Neural progenitor cell (in vitro differentiated cells): ENCODE measurements at regions not wholly inside any gene's neighbourhood (a gene's known extent, or its start where the extent isn't known, plus 50 kb on each side); places are given as distances from the start of the nearest gene placed in this dataset.

Experiments used
- DNase-seq: peaks from one replicate; pipeline ENCODE4 v3.0.0-alpha.2; 2016; ENCODE audit warnings: low spot score
- H2AFZ ChIP-seq: fragments of 200-600 bp; sonication (generic); replicated peaks from 2 replicates; pipeline ENCODE4 v1.6.1; 2016; ENCODE audit warnings: antibody characterized with exemption
- H3F3A ChIP-seq: fragments of 200-600 bp; sonication (generic); 2 replicates; pipeline ENCODE4 v1.6.1; 2016; ENCODE audit warnings: antibody characterized with exemption, low read depth
- H3K27ac ChIP-seq: fragments of 200-600 bp; sonication (generic); 2 replicates; pipeline ENCODE4 v1.5.1; 2016; ENCODE audit warnings: mild to moderate bottlenecking
- H3K27me3 ChIP-seq: fragments of 200-600 bp; sonication (generic); 2 replicates; pipeline ENCODE4 v1.6.1; 2016; ENCODE audit warnings: mild to moderate bottlenecking, moderate library complexity
- H3K36me3 ChIP-seq: fragments of 200-600 bp; sonication (generic); 2 replicates; pipeline ENCODE4 v1.5.1; 2016
- H3K4me1 ChIP-seq: fragments of 200-600 bp; sonication (generic); 2 replicates; pipeline ENCODE4 v1.6.1; 2016; ENCODE audit warnings: mixed run types
- H3K4me2 ChIP-seq: fragments of 200-600 bp; sonication (generic); 2 replicates; pipeline ENCODE4 v1.6.1; 2016
- H3K4me3 ChIP-seq: fragments of 200-600 bp; sonication (generic); 2 replicates; pipeline ENCODE4 v1.5.1; 2016
- H3K79me2 ChIP-seq: fragments of 200-600 bp; sonication (generic); 2 replicates; pipeline ENCODE4 v1.6.1; 2016; ENCODE audit warnings: low read depth
- H3K9ac ChIP-seq: fragments of 200-600 bp; sonication (generic); 2 replicates; pipeline ENCODE4 v1.6.1; 2016
- H3K9me3 ChIP-seq: fragments of 200-600 bp; sonication (generic); 2 replicates; pipeline ENCODE4 v1.5.1; 2016; ENCODE audit warnings: low read depth
- H4K20me1 ChIP-seq: fragments of 200-600 bp; sonication (generic); 2 replicates; pipeline ENCODE4 v1.6.1; 2016; ENCODE audit warnings: low read depth
- H3K27ac Mint-ChIP-seq: 3 replicates; pipeline ENCODE4 v1.8.0; 2021; ENCODE audit warnings: mixed read lengths
- H3K27me3 Mint-ChIP-seq: 2 replicates; pipeline ENCODE4 v1.8.0; 2022; ENCODE audit warnings: low read depth, mild to moderate bottlenecking, inconsistent platforms, moderate library complexity, mixed read lengths; ENCODE audit not compliant: insufficient read depth
- H3K36me3 Mint-ChIP-seq: 3 replicates; pipeline ENCODE4 v1.8.0; 2021; ENCODE audit warnings: mixed read lengths
- H3K4me1 Mint-ChIP-seq: 3 replicates; pipeline ENCODE4 v1.8.0; 2021; ENCODE audit warnings: mixed read lengths
- H3K4me3 Mint-ChIP-seq: 3 replicates; pipeline ENCODE4 v1.8.0; 2021; ENCODE audit warnings: mild to moderate bottlenecking, moderate library complexity, mixed read lengths
- H3K9me3 Mint-ChIP-seq: 3 replicates; pipeline ENCODE4 v1.8.0; 2020; ENCODE audit warnings: mixed read lengths
- CTCF ChIP-seq: fragments of 200-600 bp; sonication (generic); IDR thresholded peaks from 2 replicates; pipeline ENCODE4 v1.5.1; 2017; ENCODE audit warnings: antibody characterized with exemption, mild to moderate bottlenecking
- EZH2 ChIP-seq: fragments of 200-600 bp; sonication (generic); IDR thresholded peaks from 2 replicates; pipeline ENCODE4 v1.6.1; 2017; ENCODE audit warnings: antibody characterized with exemption, mild to moderate bottlenecking, moderate library complexity
- EZH2phosphoT487 ChIP-seq: fragments of 200-600 bp; sonication (generic); IDR thresholded peaks from 2 replicates; pipeline ENCODE4 v1.6.1; 2017; ENCODE audit warnings: antibody characterized with exemption

DNA sequence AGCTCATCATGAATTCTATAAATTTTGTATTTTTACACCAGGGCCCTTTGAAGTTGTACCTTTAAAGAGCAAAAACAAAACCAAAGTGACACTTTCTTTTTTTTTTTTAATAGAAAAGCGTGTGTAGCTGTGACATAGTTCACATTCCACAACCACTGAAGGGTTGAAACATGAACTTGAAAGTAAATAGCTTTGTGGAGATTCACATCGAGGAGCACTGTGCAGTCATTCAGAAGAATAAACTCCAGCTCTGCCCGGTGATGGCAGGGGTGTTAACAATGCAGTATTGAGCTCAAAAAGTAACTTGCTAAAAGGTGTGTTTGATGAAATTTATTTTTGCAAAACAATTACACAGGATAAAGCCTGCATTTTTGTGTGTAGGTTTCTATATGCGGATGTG, 1166.2 kb downstream of the TBC1D22A start:
- no peak overlapping the region for H2AFZ ChIP-seq
- H4K20me1 ChIP-seq: no peaks in the 10 kb centered on the region
- no peaks in the 10 kb centered on the region for H3F3A ChIP-seq
- H3K9me3 ChIP-seq: peaks cover 5% of the 10 kb centered on the region
- Mint-ChIP-seq H3K27me3 (peaks cover 11% of the 10 kb centered on the region), H3K9me3 (peaks cover 32% of the 10 kb centered on the region), H3K4me1 (peaks cover 27% of the 10 kb centered on the region), H3K4me3 (peak overlapping the region; percentile 7), H3K27ac (no peak overlapping the region), H3K36me3 (peaks cover 2% of the 10 kb centered on the region)
- no peak overlapping the region for H3K9ac ChIP-seq
- no peak overlapping the region for H3K4me3 ChIP-seq
- no peak for DNase-seq
- H3K36me3 ChIP-seq: no peaks in the 10 kb centered on the region
- no peaks in the 10 kb centered on the region for H3K27me3 ChIP-seq
- no peak overlapping the region for H3K4me2 ChIP-seq
- H3K79me2 ChIP-seq: no peaks in the 10 kb centered on the region
- no peak for TF ChIP-seq EZH2
- TF ChIP-seq CTCF: no peak
- no peak for TF ChIP-seq EZH2phosphoT487
- no peaks in the 10 kb centered on the region for H3K4me1 ChIP-seq
- no peak overlapping the region for H3K27ac ChIP-seq

DNA sequence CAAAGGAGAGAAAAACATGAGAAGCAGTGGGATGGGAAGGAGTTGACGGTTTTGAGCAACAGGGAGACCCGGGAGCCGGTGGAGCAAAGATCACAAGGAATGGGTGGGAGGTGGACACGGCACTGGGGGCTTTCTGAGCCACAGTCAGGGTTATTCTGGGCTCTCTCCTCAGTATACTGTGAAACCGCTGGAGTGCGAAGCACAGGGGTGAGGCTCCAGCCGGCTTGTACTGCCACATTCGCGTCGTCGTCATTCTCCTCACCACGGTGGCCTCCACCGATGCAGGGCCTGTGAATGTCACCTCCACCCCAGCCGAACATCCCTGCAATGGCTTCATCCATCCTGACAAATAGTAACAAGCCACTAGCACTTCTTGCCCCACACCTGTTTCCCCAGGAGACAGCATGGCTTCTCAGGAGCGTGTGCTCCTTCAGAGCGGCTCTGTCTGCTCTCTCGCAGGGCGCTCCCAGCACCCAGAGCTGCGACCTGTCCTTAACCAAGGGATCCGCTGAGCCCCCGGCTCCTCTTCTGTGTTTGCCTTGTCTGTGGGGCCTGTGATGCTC, 1165.3 kb downstream of the TBC1D22A start:
- no peaks in the 10 kb centered on the region for H3F3A ChIP-seq
- no peaks in the 10 kb centered on the region for H3K27me3 ChIP-seq
- no peak overlapping the region for H3K9ac ChIP-seq
- no peak for DNase-seq
- Mint-ChIP-seq H3K4me3 (no peak overlapping the region), H3K4me1 (peaks cover 28% of the 10 kb centered on the region), H3K36me3 (peaks cover 2% of the 10 kb centered on the region), H3K27me3 (peaks cover 14% of the 10 kb centered on the region), H3K9me3 (peaks cover 30% of the 10 kb centered on the region), H3K27ac (peak overlapping the region; percentile 86)
- no peak overlapping the region for H3K4me3 ChIP-seq
- no peak overlapping the region for H2AFZ ChIP-seq
- H3K79me2 ChIP-seq: no peaks in the 10 kb centered on the region
- no peaks in the 10 kb centered on the region for H3K4me1 ChIP-seq
- H3K4me2 ChIP-seq: no peak overlapping the region
- no peak overlapping the region for H3K27ac ChIP-seq
- H4K20me1 ChIP-seq: no peaks in the 10 kb centered on the region
- no peaks in the 10 kb centered on the region for H3K36me3 ChIP-seq
- peaks cover 5% of the 10 kb centered on the region for H3K9me3 ChIP-seq
- TF ChIP-seq EZH2: no peak
- TF ChIP-seq CTCF: no peak
- no peak for TF ChIP-seq EZH2phosphoT487

DNA sequence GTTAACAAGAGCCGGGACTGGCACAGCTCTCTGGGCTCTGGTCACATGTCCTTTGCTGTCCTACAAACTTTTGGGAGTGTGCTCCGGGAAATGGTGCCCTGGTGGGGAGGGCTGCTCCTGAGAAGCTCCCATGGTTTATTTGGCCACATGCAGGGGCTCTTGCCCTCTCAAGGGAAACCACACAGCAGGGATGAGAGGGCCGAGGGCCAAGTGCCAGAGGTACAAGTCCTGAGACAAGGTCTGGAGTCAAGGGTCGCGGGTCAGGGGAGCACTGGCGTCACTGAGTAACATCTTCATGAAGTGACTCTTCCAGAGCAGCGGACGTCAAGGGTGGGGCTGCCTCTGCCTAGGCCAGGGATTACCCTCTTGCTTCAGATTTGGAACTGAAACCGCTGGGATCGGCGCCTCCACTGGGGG, 1160.6 kb downstream of the TBC1D22A start:
- Histone ChIP-seq H2AFZ (no peak overlapping the region), H3K9ac (no peak overlapping the region), H3K4me2 (no peak overlapping the region), H4K20me1 (peaks cover 4% of the 10 kb centered on the region), H3K27me3 (no peaks in the 10 kb centered on the region), H3F3A (peaks cover 6% of the 10 kb centered on the region), H3K4me1 (peaks cover 12% of the 10 kb centered on the region), H3K4me3 (no peak overlapping the region), H3K27ac (no peak overlapping the region), H3K79me2 (no peaks in the 10 kb centered on the region), H3K9me3 (no peaks in the 10 kb centered on the region), H3K36me3 (no peaks in the 10 kb centered on the region)
- no peak for DNase-seq
- H3K4me3 Mint-ChIP-seq: no peak overlapping the region
- H3K27ac Mint-ChIP-seq: no peak overlapping the region
- peaks cover 24% of the 10 kb centered on the region for H3K27me3 Mint-ChIP-seq
- peaks cover 46% of the 10 kb centered on the region for H3K4me1 Mint-ChIP-seq
- peaks cover 29% of the 10 kb centered on the region for H3K9me3 Mint-ChIP-seq
- peaks cover 2% of the 10 kb centered on the region for H3K36me3 Mint-ChIP-seq
- no peak for TF ChIP-seq EZH2
- no peak for TF ChIP-seq EZH2phosphoT487
- no peak for TF ChIP-seq CTCF
